GM12878 (cell line): ENCODE measurements at regions not wholly inside any gene's neighbourhood (a gene's known extent, or its start where the extent isn't known, plus 50 kb on each side); places are given as distances from the start of the nearest gene placed in this dataset.

ENCODE experiments used
- ATAC-seq: fragments of 200-7000 bp; cut with Tn5 transposase; 3 replicates; pipeline ENCODE4 v1.9.1; 2020; ENCODE audit warnings: mild to moderate bottlenecking, moderate library complexity
- BruUV-seq: library from RNA; stranded (reverse); fragments of 400-500 nt; replicated peaks from 2 replicates; lab custom pipeline; 2021; lab: Mats Ljungman, UMichigan
- CTCF ChIA-PET: fragments of 300-600 bp; sonication (Branson Sonifier 250); formaldehyde crosslinking; extraction: SDS; loops from one replicate; lab custom pipeline; 2021; ENCODE audit warnings: inconsistent platforms; lab: Yijun Ruan, JAX
- POLR2A ChIA-PET: fragments of 350-600 bp; formaldehyde crosslinking; extraction: SDS; loops from one replicate; lab custom pipeline; 2021; ENCODE audit warnings: inconsistent platforms; lab: Charles Lee
- RAD21 ChIA-PET: fragments of 300-600 bp; sonication (Branson Sonifier 250); formaldehyde crosslinking; loops from one replicate; lab custom pipeline; 2023; ENCODE audit warnings: antibody characterized with exemption; ENCODE audit not compliant: unreplicated experiment; lab: Charles Lee
- SMC1A ChIA-PET: fragments of 300-600 bp; sonication (Branson Sonifier 250); formaldehyde crosslinking; loops from one replicate; lab custom pipeline; 2023; ENCODE audit not compliant: unreplicated experiment, uncharacterized antibody; lab: Charles Lee
- DNase-seq: peaks from one replicate; pipeline ENCODE4 v3.0.0-alpha.2; 2011; ENCODE audit warnings: low read depth, low spot score
- FAIRE-seq: peaks from 3 replicates; lab custom pipeline; 2011; peaks lifted over from hg19 to GRCh38; lab: Jason Lieb, UNC
- H2AFZ ChIP-seq: 2 replicates; pipeline ENCODE4 v1.6.0; 2011; ENCODE audit warnings: low read depth, low read length, control low read depth; ENCODE audit not compliant: control insufficient read depth
- H3K27ac ChIP-seq: 2 replicates; pipeline ENCODE4 v1.5.1; 2011; ENCODE audit warnings: control low read depth; ENCODE audit not compliant: control insufficient read depth, insufficient read depth
- H3K27me3 ChIP-seq, 2 experiments: replicated peaks in 1 of 2; 2 replicates each; pipeline versions ENCODE4 v1.6.0 to v1.6.1; 2011; ENCODE audit warnings: low read length in 1 of 2; ENCODE audit not compliant: control insufficient read depth in 2 of 2, insufficient read depth in 2 of 2
- H3K36me3 ChIP-seq, 2 experiments: 2 replicates each; pipeline ENCODE4 v1.5.1; 2011; ENCODE audit warnings: low read length in 1 of 2; ENCODE audit not compliant: control insufficient read depth in 2 of 2, insufficient read depth in 2 of 2
- H3K4me1 ChIP-seq: 2 replicates; pipeline ENCODE4 v1.6.1; 2011; ENCODE audit warnings: mild to moderate bottlenecking, low read length, moderate library complexity, mixed read lengths; ENCODE audit not compliant: control insufficient read depth, insufficient read depth
- H3K4me2 ChIP-seq: 2 replicates; pipeline ENCODE4 v1.6.0; 2011; ENCODE audit warnings: control low read depth; ENCODE audit not compliant: control insufficient read depth, insufficient read depth
- H3K4me3 ChIP-seq: fragments of 200-600 bp; sonication (generic); 2 replicates; pipeline ENCODE4 v1.5.1; 2016
- H3K79me2 ChIP-seq: 2 replicates; pipeline ENCODE4 v1.6.0; 2011; ENCODE audit warnings: low read length; ENCODE audit not compliant: control insufficient read depth, insufficient read depth
- H3K9ac ChIP-seq: 2 replicates; pipeline ENCODE4 v1.8.0; 2011; ENCODE audit warnings: low read length, control low read depth, mixed read lengths; ENCODE audit not compliant: control insufficient read depth, insufficient read depth
- H3K9me3 ChIP-seq: replicated peaks from 3 replicates; pipeline ENCODE4 v1.5.1; 2011; ENCODE audit warnings: mild to moderate bottlenecking, low read length; ENCODE audit not compliant: control insufficient read depth, insufficient read depth
- H4K20me1 ChIP-seq: 2 replicates; pipeline ENCODE4 v1.6.0; 2011; ENCODE audit not compliant: control insufficient read depth, insufficient read depth
- BCLAF1 ChIP-seq: fragments of 450-650 bp; IDR thresholded peaks from 2 replicates; pipeline ENCODE4 v1.6.1; 2017; ENCODE audit warnings: antibody characterized with exemption, mild to moderate bottlenecking, moderate library complexity
- CEBPB ChIP-seq, 2 experiments: fragments of 150-350 bp in 1 of 2; IDR thresholded peaks; 2 replicates each; pipeline ENCODE4 v1.6.1; 2012 to 2014; ENCODE audit warnings: low read depth in 2 of 2, low read length in 2 of 2, borderline replicate concordance in 1 of 2, inconsistent platforms in 1 of 2
- CHD1 ChIP-seq: IDR thresholded peaks from 2 replicates; pipeline ENCODE4 v1.6.1; 2012; ENCODE audit warnings: low read depth, low read length, improper control_type of control experiment
- CREB1 ChIP-seq: IDR thresholded peaks from 2 replicates; pipeline ENCODE4 v1.6.1; 2012; ENCODE audit warnings: low read depth, mild to moderate bottlenecking, inconsistent platforms
- JUNB ChIP-seq: IDR thresholded peaks from 2 replicates; pipeline ENCODE4 v1.6.1; 2016; ENCODE audit warnings: antibody characterized with exemption, mild to moderate bottlenecking
- MTA3 ChIP-seq: IDR thresholded peaks from 2 replicates; pipeline ENCODE4 v1.6.1; 2012; ENCODE audit warnings: low read length, inconsistent platforms, borderline replicate concordance
- MYB ChIP-seq: fragments of 150-350 bp; IDR thresholded peaks from 2 replicates; pipeline ENCODE4 v1.6.1; 2014; ENCODE audit warnings: mild to moderate bottlenecking, low read depth, low read length, borderline replicate concordance
- NFIC ChIP-seq: IDR thresholded peaks from 2 replicates; pipeline ENCODE4 v1.6.1; 2012; ENCODE audit warnings: low read depth, mild to moderate bottlenecking, inconsistent platforms, low read length, moderate library complexity
- NFYB ChIP-seq: IDR thresholded peaks from 2 replicates; pipeline ENCODE4 v1.6.1; 2011; ENCODE audit warnings: low read depth, mild to moderate bottlenecking, low read length, improper control_type of control experiment, moderate library complexity; ENCODE audit not compliant: insufficient read depth
- PAX5 ChIP-seq: IDR thresholded peaks from 2 replicates; pipeline ENCODE4 v1.6.1; 2011; ENCODE audit warnings: low read depth, low read length, borderline replicate concordance
- RUNX3 ChIP-seq: IDR thresholded peaks from 2 replicates; pipeline ENCODE4 v1.6.1; 2012; ENCODE audit warnings: low read length, inconsistent platforms
- SPI1 ChIP-seq: IDR thresholded peaks from 2 replicates; pipeline ENCODE4 v1.6.1; 2011; ENCODE audit warnings: low read depth, mild to moderate bottlenecking, low read length, moderate library complexity, borderline replicate concordance; ENCODE audit not compliant: insufficient read depth
- ZNF207 ChIP-seq: fragments of 450-650 bp; IDR thresholded peaks from 2 replicates; pipeline ENCODE4 v1.6.1; 2014; ENCODE audit warnings: antibody characterized with exemption, mild to moderate bottlenecking, borderline replicate concordance
- WGBS: methylation state at CpG from one replicate; pipeline ENCODE4 v1.1.6; 2016; ENCODE audit warnings: low lambda C conversion rate; ENCODE audit not compliant: insufficient replicate concordance, insufficient coverage; ENCODE audit errors: missing lambda C conversion rate; 5-methylcytosine and 5-hydroxymethylcytosine counted together
- in situ Hi-C: fragments of 300-500 bp; cut with MboI; formaldehyde crosslinking; loops from 9 replicates; pipeline ENCODE4 v1.14.3; 2018; ENCODE audit warnings: mixed read lengths
- intact Hi-C: fragments of 100-400 bp; cut with micrococcal nuclease; formaldehyde crosslinking; loops from one replicate; pipeline ENCODE4 v1.14.2; 2022; ENCODE audit not compliant: unreplicated experiment

GRCh38 chr20:24109537-24109936, 121.0 kb upstream of the GGTLC1 start:
- no peak overlapping the region for H3K27ac ChIP-seq
- H3K9ac ChIP-seq: no peak overlapping the region
- FAIRE-seq: no peak
- intact Hi-C loops: no loop called here
- RAD21 ChIA-PET: no interaction called here
- TF ChIP-seq RUNX3: peak; percentile 73
- TF ChIP-seq ZNF207: no peak
- peak; percentile 59; the same call in 1 of the 2 replicates for TF ChIP-seq NFIC
- peak; percentile 28; the same call in 1 of the 2 replicates for TF ChIP-seq CREB1
- no peak for TF ChIP-seq MTA3
- TF ChIP-seq JUNB: peak; percentile 81
- TF ChIP-seq, all 136 proteins: peak for 4
- in situ Hi-C loops: no loop called here
- H3K9me3 ChIP-seq: no peaks in the 10 kb centered on the region
- no peak overlapping the region; the same call in 1 of the 2 replicates for H3K4me2 ChIP-seq
- ChIA-PET POLR2A (no interaction called here), SMC1A (interaction anchor here (1.2 kb wide), 1 partner anchor 33 kb away, joined by 3 read pairs; no protein-coding TSS in a partner anchor), CTCF (interaction anchor here (1.2 kb wide), 1 partner anchor 8 kb away, joined by 4 read pairs; no protein-coding TSS in a partner anchor)
- no peak for DNase-seq
- no peaks in the 10 kb centered on the region for H3K79me2 ChIP-seq
- peak; percentile 71 for ATAC-seq
- H3K4me3 ChIP-seq: no peak overlapping the region
- no peaks in the 10 kb centered on the region; a peak in 1 of 4 replicates for H3K27me3 ChIP-seq
- 3% methylated on average over 10 of the region's 10 CpGs for WGBS
- no peak overlapping the region for H2AFZ ChIP-seq
- no peaks in the 10 kb centered on the region for H3K4me1 ChIP-seq
- no peaks in the 10 kb centered on the region for H4K20me1 ChIP-seq
- BruUV-seq: no TSS peak
- H3K36me3 ChIP-seq: no peaks in the 10 kb centered on the region

- DNase-seq (no peak), ATAC-seq (no peak; the same call in 2 of the 3 replicates), FAIRE-seq (no peak)
- Histone ChIP-seq H3K9me3 (no peaks in the 10 kb centered on the region), H3K4me3 (no peak overlapping the region), H3K36me3 (no peaks in the 10 kb centered on the region), H3K4me2 (no peak overlapping the region), H3K9ac (no peak overlapping the region), H3K27me3 (peaks cover 0 to 5% of the 10 kb centered on the region in 2 experiments; a peak in 2 of 4 replicates), H4K20me1 (no peaks in the 10 kb centered on the region), H3K27ac (no peak overlapping the region), H3K79me2 (no peaks in the 10 kb centered on the region), H2AFZ (no peak overlapping the region), H3K4me1 (no peaks in the 10 kb centered on the region)
- TF ChIP-seq CHD1: no peak
- no peak for TF ChIP-seq BCLAF1
- TF ChIP-seq MYB: no peak
- peak; percentile 37; the same call in 1 of the 2 replicates for TF ChIP-seq NFYB
- no peak for TF ChIP-seq SPI1
- TF ChIP-seq CEBPB (IDR thresholded peaks at IDR 0.05; ENCODE audit: borderline replicate concordance in 1 of 2, low read depth in 2 of 2, low read length in 2 of 2): no peak
- TF ChIP-seq PAX5: no peak
- intact Hi-C loops: no loop called here
- RAD21 ChIA-PET: no interaction called here
- POLR2A ChIA-PET: no interaction called here
- SMC1A ChIA-PET: interaction anchor here (1.2 kb wide), 1 partner anchor 32 kb away, joined by 3 read pairs; no protein-coding TSS in a partner anchor
- in situ Hi-C loops: no loop called here
- 28% methylated on average over 12 of the region's 12 CpGs for WGBS
- no TSS peak for BruUV-seq
- CTCF ChIA-PET: no interaction called here
These were observed 120.4 kb upstream of the GGTLC1 start for GRCh38 chr20:24109008-24109407.
